Fibroblast of mammary gland (primary cell): ENCODE measurements at regions not wholly inside any gene's neighbourhood (a gene's known extent, or its start where the extent isn't known, plus 50 kb on each side); places are given as distances from the start of the nearest gene placed in this dataset.

Source experiments
- DNase-seq: peaks from one replicate; pipeline ENCODE4 v3.0.0-alpha.2; 2010; ENCODE audit warnings: low read depth
- H3K4me3 ChIP-seq: 2 replicates; pipeline ENCODE4 v1.5.1; 2011; ENCODE audit warnings: low read depth, mild to moderate bottlenecking, low read length, moderate library complexity; ENCODE audit not compliant: control insufficient read depth
- CTCF ChIP-seq: conservative IDR thresholded peaks from 2 replicates; pipeline ENCODE4 v1.5.1; 2011; ENCODE audit warnings: low read depth, low read length, inconsistent platforms; ENCODE audit not compliant: control insufficient read depth, insufficient read depth

GRCh38 chr1:188941986-188942385, 1535.7 kb downstream of the BRINP3 start:
- H3K4me3 ChIP-seq = no peak overlapping the region
- TF ChIP-seq CTCF = no peak
- DNase-seq = no peak

GRCh38 chr1:188949701-188950100, 1528.0 kb downstream of the BRINP3 start:
- DNase-seq = no peak
- no peak for TF ChIP-seq CTCF

GRCh38 chr1:188958461-188959115, 1519.1 kb downstream of the BRINP3 start:
- DNase-seq = no peak
- no peak overlapping the region for H3K4me3 ChIP-seq
- TF ChIP-seq CTCF = no peak

More at GRCh38 chr1:188949701-188950100, 1528.0 kb downstream of the BRINP3 start:
- no peak overlapping the region for H3K4me3 ChIP-seq

- DNase-seq = no peak
- no peak overlapping the region for H3K4me3 ChIP-seq
- no peak for TF ChIP-seq CTCF
These were observed 1490.8 kb downstream of the BRINP3 start for GRCh38 chr1:188986745-188987417.

GRCh38 chr1:188988589-188988988, 1489.1 kb downstream of the BRINP3 start:
- TF ChIP-seq CTCF = no peak
- DNase-seq = no peak
- no peak overlapping the region for H3K4me3 ChIP-seq

GRCh38 chr1:188991221-188991930, 1486.3 kb downstream of the BRINP3 start:
- no peak overlapping the region for H3K4me3 ChIP-seq
- no peak for DNase-seq
- no peak for TF ChIP-seq CTCF
